ENCODE measurements at regions not wholly inside any gene's neighbourhood (a gene's known extent, or its start where the extent isn't known, plus 50 kb on each side); places are given as distances from the start of the nearest gene placed in this dataset.

GRCh38 chr12:74770552-74770951 lies 232.9 kb downstream of the ATXN7L3B start:
- TF ChIP-seq, protein P1, sequence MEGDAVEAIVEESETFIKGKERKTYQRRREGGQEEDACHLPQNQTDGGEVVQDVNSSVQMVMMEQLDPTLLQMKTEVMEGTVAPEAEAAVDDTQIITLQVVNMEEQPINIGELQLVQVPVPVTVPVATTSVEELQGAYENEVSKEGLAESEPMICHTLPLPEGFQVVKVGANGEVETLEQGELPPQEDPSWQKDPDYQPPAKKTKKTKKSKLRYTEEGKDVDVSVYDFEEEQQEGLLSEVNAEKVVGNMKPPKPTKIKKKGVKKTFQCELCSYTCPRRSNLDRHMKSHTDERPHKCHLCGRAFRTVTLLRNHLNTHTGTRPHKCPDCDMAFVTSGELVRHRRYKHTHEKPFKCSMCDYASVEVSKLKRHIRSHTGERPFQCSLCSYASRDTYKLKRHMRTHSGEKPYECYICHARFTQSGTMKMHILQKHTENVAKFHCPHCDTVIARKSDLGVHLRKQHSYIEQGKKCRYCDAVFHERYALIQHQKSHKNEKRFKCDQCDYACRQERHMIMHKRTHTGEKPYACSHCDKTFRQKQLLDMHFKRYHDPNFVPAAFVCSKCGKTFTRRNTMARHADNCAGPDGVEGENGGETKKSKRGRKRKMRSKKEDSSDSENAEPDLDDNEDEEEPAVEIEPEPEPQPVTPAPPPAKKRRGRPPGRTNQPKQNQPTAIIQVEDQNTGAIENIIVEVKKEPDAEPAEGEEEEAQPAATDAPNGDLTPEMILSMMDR (IDR thresholded peaks at IDR 0.05): no peak
- no peak for TF ChIP-seq POLR2A (IDR thresholded peaks at IDR 0.05)
